ENCODE measurements at regions not wholly inside any gene's neighbourhood (a gene's known extent, or its start where the extent isn't known, plus 50 kb on each side); places are given as distances from the start of the nearest gene placed in this dataset.

- H3K36me3 ChIP-seq (ENCODE audit: insufficient read depth, low read length): no peaks in the 10 kb centered on the region
- H3K4me1 ChIP-seq (ENCODE audit: control insufficient read depth, insufficient read depth, low read length): no peaks in the 10 kb centered on the region
- no peaks in the 10 kb centered on the region for H3K27me3 ChIP-seq (ENCODE audit: control insufficient read depth, insufficient read depth, low read length)
- no peak overlapping the region for H3K4me3 ChIP-seq (ENCODE audit: low read length)
- H3K9me3 ChIP-seq (replicated peaks; ENCODE audit: low read length): no peaks in the 10 kb centered on the region
- no peak overlapping the region for H3K4me2 ChIP-seq (ENCODE audit: low read length)
- no peak overlapping the region for H3K9ac ChIP-seq (ENCODE audit: low read depth, low read length)
Measured at GRCh38 chr3:182067423-182067822, 355.7 kb downstream of the SOX2 start.

GRCh38 chr3:182078316-182078715 is 366.6 kb downstream of the SOX2 start:
- Histone ChIP-seq H3K4me2 (ENCODE audit: low read length) (no peak overlapping the region), H3K9ac (ENCODE audit: low read depth, low read length) (no peak overlapping the region), H3K4me3 (ENCODE audit: low read length) (no peak overlapping the region), H3K4me1 (ENCODE audit: control insufficient read depth, insufficient read depth, low read length) (no peaks in the 10 kb centered on the region), H3K9me3 (replicated peaks; ENCODE audit: low read length) (no peaks in the 10 kb centered on the region), H3K27me3 (ENCODE audit: control insufficient read depth, insufficient read depth, low read length) (no peaks in the 10 kb centered on the region), H3K36me3 (ENCODE audit: insufficient read depth, low read length) (no peaks in the 10 kb centered on the region)

- Histone ChIP-seq H3K9ac (ENCODE audit: low read depth, low read length) (no peak overlapping the region), H3K4me1 (ENCODE audit: control insufficient read depth, insufficient read depth, low read length) (no peaks in the 10 kb centered on the region), H3K4me3 (ENCODE audit: low read length) (no peak overlapping the region), H3K27me3 (ENCODE audit: control insufficient read depth, insufficient read depth, low read length) (no peaks in the 10 kb centered on the region), H3K9me3 (replicated peaks; ENCODE audit: low read length) (no peaks in the 10 kb centered on the region), H3K4me2 (ENCODE audit: low read length) (no peak overlapping the region), H3K36me3 (ENCODE audit: insufficient read depth, low read length) (no peaks in the 10 kb centered on the region)
Measured at GRCh38 chr3:182078929-182079328, 367.2 kb downstream of the SOX2 start.

GRCh38 chr3:182081096-182081495 is 369.4 kb downstream of the SOX2 start:
- Histone ChIP-seq H3K36me3 (ENCODE audit: insufficient read depth, low read length) (no peaks in the 10 kb centered on the region), H3K4me1 (ENCODE audit: control insufficient read depth, insufficient read depth, low read length) (no peaks in the 10 kb centered on the region), H3K4me3 (ENCODE audit: low read length) (no peak overlapping the region), H3K4me2 (ENCODE audit: low read length) (no peak overlapping the region), H3K9me3 (replicated peaks; ENCODE audit: low read length) (no peaks in the 10 kb centered on the region), H3K27me3 (ENCODE audit: control insufficient read depth, insufficient read depth, low read length) (no peaks in the 10 kb centered on the region), H3K9ac (ENCODE audit: low read depth, low read length) (no peak overlapping the region)

- Histone ChIP-seq H3K4me3 (ENCODE audit: low read length) (no peak overlapping the region), H3K4me1 (ENCODE audit: control insufficient read depth, insufficient read depth, low read length) (no peaks in the 10 kb centered on the region), H3K9me3 (replicated peaks; ENCODE audit: low read length) (no peaks in the 10 kb centered on the region), H3K27me3 (ENCODE audit: control insufficient read depth, insufficient read depth, low read length) (no peaks in the 10 kb centered on the region), H3K4me2 (ENCODE audit: low read length) (no peak overlapping the region), H3K36me3 (ENCODE audit: insufficient read depth, low read length) (no peaks in the 10 kb centered on the region), H3K9ac (ENCODE audit: low read depth, low read length) (no peak overlapping the region)
Measured at GRCh38 chr3:182083112-182083511, 371.4 kb downstream of the SOX2 start.

- no peak overlapping the region for H3K4me2 ChIP-seq (ENCODE audit: low read length)
- no peaks in the 10 kb centered on the region for H3K4me1 ChIP-seq (ENCODE audit: control insufficient read depth, insufficient read depth, low read length)
- H3K36me3 ChIP-seq (ENCODE audit: insufficient read depth, low read length): no peaks in the 10 kb centered on the region
- no peak overlapping the region for H3K4me3 ChIP-seq (ENCODE audit: low read length)
- no peaks in the 10 kb centered on the region for H3K9me3 ChIP-seq (replicated peaks; ENCODE audit: low read length)
- no peaks in the 10 kb centered on the region for H3K27me3 ChIP-seq (ENCODE audit: control insufficient read depth, insufficient read depth, low read length)
- no peak overlapping the region for H3K9ac ChIP-seq (ENCODE audit: low read depth, low read length)
Measured at GRCh38 chr3:182092662-182093262, 381.0 kb downstream of the SOX2 start.

GRCh38 chr3:182094321-182094720 is 382.6 kb downstream of the SOX2 start:
- Histone ChIP-seq H3K9me3 (replicated peaks; ENCODE audit: low read length) (no peaks in the 10 kb centered on the region), H3K9ac (ENCODE audit: low read depth, low read length) (no peak overlapping the region), H3K4me3 (ENCODE audit: low read length) (no peak overlapping the region), H3K4me2 (ENCODE audit: low read length) (no peak overlapping the region), H3K4me1 (ENCODE audit: control insufficient read depth, insufficient read depth, low read length) (no peaks in the 10 kb centered on the region), H3K27me3 (ENCODE audit: control insufficient read depth, insufficient read depth, low read length) (no peaks in the 10 kb centered on the region), H3K36me3 (ENCODE audit: insufficient read depth, low read length) (no peaks in the 10 kb centered on the region)

GRCh38 chr3:182104881-182105280 is 393.2 kb downstream of the SOX2 start:
- Histone ChIP-seq H3K4me3 (ENCODE audit: low read length) (no peak overlapping the region), H3K36me3 (ENCODE audit: insufficient read depth, low read length) (no peaks in the 10 kb centered on the region), H3K4me2 (ENCODE audit: low read length) (no peak overlapping the region), H3K27me3 (ENCODE audit: control insufficient read depth, insufficient read depth, low read length) (no peaks in the 10 kb centered on the region), H3K4me1 (ENCODE audit: control insufficient read depth, insufficient read depth, low read length) (peaks cover 11% of the 10 kb centered on the region), H3K9ac (ENCODE audit: low read depth, low read length) (no peak overlapping the region), H3K9me3 (replicated peaks; ENCODE audit: low read length) (no peaks in the 10 kb centered on the region)

- H3K27me3 ChIP-seq (ENCODE audit: control insufficient read depth, insufficient read depth, low read length): no peaks in the 10 kb centered on the region
- peaks cover 11% of the 10 kb centered on the region for H3K4me1 ChIP-seq (ENCODE audit: control insufficient read depth, insufficient read depth, low read length)
- no peak overlapping the region for H3K9ac ChIP-seq (ENCODE audit: low read depth, low read length)
- no peaks in the 10 kb centered on the region for H3K36me3 ChIP-seq (ENCODE audit: insufficient read depth, low read length)
- H3K4me2 ChIP-seq (ENCODE audit: low read length): no peak overlapping the region
- no peak overlapping the region for H3K4me3 ChIP-seq (ENCODE audit: low read length)
- no peaks in the 10 kb centered on the region for H3K9me3 ChIP-seq (replicated peaks; ENCODE audit: low read length)
Measured at GRCh38 chr3:182105875-182106274, 394.1 kb downstream of the SOX2 start.

GRCh38 chr3:182108371-182108770 is 396.6 kb downstream of the SOX2 start:
- Histone ChIP-seq H3K9ac (ENCODE audit: low read depth, low read length) (no peak overlapping the region), H3K4me1 (ENCODE audit: control insufficient read depth, insufficient read depth, low read length) (peaks cover 11% of the 10 kb centered on the region), H3K4me3 (ENCODE audit: low read length) (no peak overlapping the region), H3K4me2 (ENCODE audit: low read length) (no peak overlapping the region), H3K36me3 (ENCODE audit: insufficient read depth, low read length) (no peaks in the 10 kb centered on the region), H3K27me3 (ENCODE audit: control insufficient read depth, insufficient read depth, low read length) (no peaks in the 10 kb centered on the region), H3K9me3 (replicated peaks; ENCODE audit: low read length) (no peaks in the 10 kb centered on the region)

GRCh38 chr3:182111967-182112366 is 400.2 kb downstream of the SOX2 start:
- Histone ChIP-seq H3K9ac (ENCODE audit: low read depth, low read length) (no peak overlapping the region), H3K27me3 (ENCODE audit: control insufficient read depth, insufficient read depth, low read length) (no peaks in the 10 kb centered on the region), H3K4me2 (ENCODE audit: low read length) (no peak overlapping the region)

GRCh38 chr3:182115328-182116015 is 403.7 kb downstream of the SOX2 start:
- Histone ChIP-seq H3K36me3 (ENCODE audit: insufficient read depth, low read length) (no peaks in the 10 kb centered on the region), H3K27me3 (ENCODE audit: control insufficient read depth, insufficient read depth, low read length) (no peaks in the 10 kb centered on the region), H3K4me3 (ENCODE audit: low read length) (no peak overlapping the region), H3K4me2 (ENCODE audit: low read length) (no peak overlapping the region), H3K9me3 (replicated peaks; ENCODE audit: low read length) (no peaks in the 10 kb centered on the region), H3K4me1 (ENCODE audit: control insufficient read depth, insufficient read depth, low read length) (peaks cover 7% of the 10 kb centered on the region), H3K9ac (ENCODE audit: low read depth, low read length) (no peak overlapping the region)

More at GRCh38 chr3:182111967-182112366, 400.2 kb downstream of the SOX2 start:
- Histone ChIP-seq H3K4me1 (ENCODE audit: control insufficient read depth, insufficient read depth, low read length) (no peaks in the 10 kb centered on the region), H3K36me3 (ENCODE audit: insufficient read depth, low read length) (no peaks in the 10 kb centered on the region), H3K4me3 (ENCODE audit: low read length) (no peak overlapping the region), H3K9me3 (replicated peaks; ENCODE audit: low read length) (no peaks in the 10 kb centered on the region)
